ENCODE measurements at regions not wholly inside any gene's neighbourhood (a gene's known extent, or its start where the extent isn't known, plus 50 kb on each side); places are given as distances from the start of the nearest gene placed in this dataset.

GRCh38 chr4:179823342-179823741, 2381.1 kb upstream of the AGA start:
- DNase-seq (ENCODE audit: low read depth): no peak
- no peak for TF ChIP-seq CTCF (conservative IDR thresholded peaks at IDR 0.05; ENCODE audit: low read length)
- no peak overlapping the region for H3K4me3 ChIP-seq (ENCODE audit: low read length)

- no peak for TF ChIP-seq CTCF (conservative IDR thresholded peaks at IDR 0.05; ENCODE audit: low read length)
- no peak for DNase-seq (ENCODE audit: low read depth)
- H3K4me3 ChIP-seq (ENCODE audit: low read length): no peak overlapping the region
These were observed 2389.0 kb upstream of the AGA start for GRCh38 chr4:179831274-179831673.

GRCh38 chr4:179836179-179837075, 2394.2 kb upstream of the AGA start:
- DNase-seq (ENCODE audit: low read depth): no peak
- no peak overlapping the region for H3K4me3 ChIP-seq (ENCODE audit: low read length)
- TF ChIP-seq CTCF (conservative IDR thresholded peaks at IDR 0.05; ENCODE audit: low read length): no peak

- no peak overlapping the region for H3K4me3 ChIP-seq (ENCODE audit: low read length)
- no peak for TF ChIP-seq CTCF (conservative IDR thresholded peaks at IDR 0.05; ENCODE audit: low read length)
- no peak for DNase-seq (ENCODE audit: low read depth)
These were observed 2399.8 kb upstream of the TENM3 start for GRCh38 chr4:179843370-179843769.

GRCh38 chr4:179855469-179855868, 2387.7 kb upstream of the TENM3 start:
- no peak for DNase-seq (ENCODE audit: low read depth)
- no peak overlapping the region for H3K4me3 ChIP-seq (ENCODE audit: low read length)
- TF ChIP-seq CTCF (conservative IDR thresholded peaks at IDR 0.05; ENCODE audit: low read length): no peak

- no peak for DNase-seq (ENCODE audit: low read depth)
- TF ChIP-seq CTCF (conservative IDR thresholded peaks at IDR 0.05; ENCODE audit: low read length): no peak
- H3K4me3 ChIP-seq (ENCODE audit: low read length): no peak overlapping the region
These were observed 2385.0 kb upstream of the TENM3 start for GRCh38 chr4:179858221-179858620.

- DNase-seq (ENCODE audit: low read depth): no peak
- TF ChIP-seq CTCF (conservative IDR thresholded peaks at IDR 0.05; ENCODE audit: low read length): no peak
- no peak overlapping the region for H3K4me3 ChIP-seq (ENCODE audit: low read length)
These were observed 2375.8 kb upstream of the TENM3 start for GRCh38 chr4:179867300-179867878.
